ENCODE measurements at regions not wholly inside any gene's neighbourhood (a gene's known extent, or its start where the extent isn't known, plus 50 kb on each side); places are given as distances from the start of the nearest gene placed in this dataset.

GRCh38 chr14:42079911-42080310, 473.2 kb downstream of the LRFN5 start:
- Histone ChIP-seq H3K9me3 (ENCODE audit: low read length) (no peaks in the 10 kb centered on the region), H3K27me3 (ENCODE audit: insufficient read depth, low read length) (no peaks in the 10 kb centered on the region), H3K36me3 (ENCODE audit: insufficient read depth, low read length) (no peaks in the 10 kb centered on the region), H2AFZ (ENCODE audit: low read depth, low read length) (no peak overlapping the region), H3K4me1 (ENCODE audit: insufficient read depth, low read length) (no peaks in the 10 kb centered on the region), H3K4me3 (ENCODE audit: low read length) (no peak overlapping the region)

DNA sequence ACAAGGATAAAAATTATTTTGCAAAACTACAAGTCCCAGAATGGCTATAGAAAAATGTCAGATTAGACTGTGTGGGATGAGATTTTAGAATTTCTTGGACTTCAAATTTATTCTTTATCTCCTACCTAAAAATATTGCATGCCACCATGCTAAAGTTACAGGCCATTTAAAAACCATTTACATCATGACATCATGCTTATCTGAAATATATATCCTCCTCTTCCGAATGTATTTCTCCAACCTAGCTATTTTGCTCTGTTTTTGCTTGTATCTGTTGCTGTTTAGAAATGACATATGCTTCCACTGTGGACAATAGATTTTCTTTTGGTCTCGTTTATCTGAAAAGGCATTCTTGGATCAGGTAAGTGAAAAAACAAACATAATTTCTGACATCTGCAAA, 471.7 kb downstream of the LRFN5 start:
- no peak overlapping the region for H2AFZ ChIP-seq (ENCODE audit: low read depth, low read length)
- no peaks in the 10 kb centered on the region for H3K27me3 ChIP-seq (ENCODE audit: insufficient read depth, low read length)
- H3K36me3 ChIP-seq (ENCODE audit: insufficient read depth, low read length) = no peaks in the 10 kb centered on the region
- no peak overlapping the region for H3K4me3 ChIP-seq (ENCODE audit: low read length)
- H3K4me1 ChIP-seq (ENCODE audit: insufficient read depth, low read length) = no peaks in the 10 kb centered on the region
- H3K9me3 ChIP-seq (ENCODE audit: low read length) = no peaks in the 10 kb centered on the region

GRCh38 chr14:42070031-42070430, 463.4 kb downstream of the LRFN5 start:
- H3K4me1 ChIP-seq (ENCODE audit: insufficient read depth, low read length) = no peaks in the 10 kb centered on the region
- no peaks in the 10 kb centered on the region for H3K36me3 ChIP-seq (ENCODE audit: insufficient read depth, low read length)
- no peak overlapping the region for H2AFZ ChIP-seq (ENCODE audit: low read depth, low read length)
- no peaks in the 10 kb centered on the region for H3K9me3 ChIP-seq (ENCODE audit: low read length)
- no peaks in the 10 kb centered on the region for H3K27me3 ChIP-seq (ENCODE audit: insufficient read depth, low read length)
- H3K4me3 ChIP-seq (ENCODE audit: low read length) = no peak overlapping the region

- H3K27me3 ChIP-seq (ENCODE audit: insufficient read depth, low read length) = no peaks in the 10 kb centered on the region
- no peak overlapping the region for H2AFZ ChIP-seq (ENCODE audit: low read depth, low read length)
- H3K36me3 ChIP-seq (ENCODE audit: insufficient read depth, low read length) = no peaks in the 10 kb centered on the region
- H3K9me3 ChIP-seq (ENCODE audit: low read length) = no peaks in the 10 kb centered on the region
- H3K4me3 ChIP-seq (ENCODE audit: low read length) = no peak overlapping the region
- H3K4me1 ChIP-seq (ENCODE audit: insufficient read depth, low read length) = no peaks in the 10 kb centered on the region
Observed at GRCh38 chr14:42057111-42057510, 450.4 kb downstream of the LRFN5 start.

- Histone ChIP-seq H3K4me1 (ENCODE audit: insufficient read depth, low read length) (no peaks in the 10 kb centered on the region), H2AFZ (ENCODE audit: low read depth, low read length) (no peak overlapping the region), H3K36me3 (ENCODE audit: insufficient read depth, low read length) (no peaks in the 10 kb centered on the region), H3K9me3 (ENCODE audit: low read length) (no peaks in the 10 kb centered on the region), H3K4me3 (ENCODE audit: low read length) (no peak overlapping the region), H3K27me3 (ENCODE audit: insufficient read depth, low read length) (no peaks in the 10 kb centered on the region)
Observed at GRCh38 chr14:42047421-42048055, 440.9 kb downstream of the LRFN5 start.

- Histone ChIP-seq H3K9me3 (ENCODE audit: low read length) (no peaks in the 10 kb centered on the region), H3K36me3 (ENCODE audit: insufficient read depth, low read length) (no peaks in the 10 kb centered on the region), H3K27me3 (ENCODE audit: insufficient read depth, low read length) (no peaks in the 10 kb centered on the region), H2AFZ (ENCODE audit: low read depth, low read length) (no peak overlapping the region), H3K4me1 (ENCODE audit: insufficient read depth, low read length) (no peaks in the 10 kb centered on the region), H3K4me3 (ENCODE audit: low read length) (no peak overlapping the region)
Observed at GRCh38 chr14:42045383-42045782, 438.7 kb downstream of the LRFN5 start.

GRCh38 chr14:42028607-42029006, 421.9 kb downstream of the LRFN5 start:
- Histone ChIP-seq H3K9me3 (ENCODE audit: low read length) (no peaks in the 10 kb centered on the region), H3K4me3 (ENCODE audit: low read length) (no peak overlapping the region), H3K27me3 (ENCODE audit: insufficient read depth, low read length) (no peaks in the 10 kb centered on the region), H3K36me3 (ENCODE audit: insufficient read depth, low read length) (no peaks in the 10 kb centered on the region), H3K4me1 (ENCODE audit: insufficient read depth, low read length) (peaks cover 4% of the 10 kb centered on the region), H2AFZ (ENCODE audit: low read depth, low read length) (no peak overlapping the region)

GRCh38 chr14:42027271-42027670, 420.6 kb downstream of the LRFN5 start:
- peaks cover 4% of the 10 kb centered on the region for H3K4me1 ChIP-seq (ENCODE audit: insufficient read depth, low read length)
- H3K27me3 ChIP-seq (ENCODE audit: insufficient read depth, low read length) = no peaks in the 10 kb centered on the region
- H3K4me3 ChIP-seq (ENCODE audit: low read length) = no peak overlapping the region
- no peaks in the 10 kb centered on the region for H3K36me3 ChIP-seq (ENCODE audit: insufficient read depth, low read length)
- H2AFZ ChIP-seq (ENCODE audit: low read depth, low read length) = no peak overlapping the region
- no peaks in the 10 kb centered on the region for H3K9me3 ChIP-seq (ENCODE audit: low read length)

DNA sequence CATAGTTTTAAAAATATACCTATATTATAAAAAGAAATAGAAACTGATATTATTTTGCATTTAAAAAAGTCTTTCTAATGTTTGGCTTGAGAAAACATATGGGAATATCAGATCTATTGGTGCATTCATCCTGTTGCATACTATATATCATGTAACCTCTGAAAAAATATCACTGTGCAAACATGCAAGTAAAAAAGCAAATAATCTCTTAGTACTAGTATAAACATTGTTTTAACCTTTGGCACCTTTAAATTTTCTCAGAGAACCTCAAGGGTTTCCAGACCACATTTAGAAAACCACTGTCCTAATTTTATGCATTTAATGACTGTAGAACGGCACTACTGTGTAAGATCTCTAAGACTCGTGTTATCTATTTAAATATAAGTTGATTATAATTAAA, 416.8 kb downstream of the LRFN5 start:
- H3K9me3 ChIP-seq (ENCODE audit: low read length) = no peaks in the 10 kb centered on the region
- no peak overlapping the region for H3K4me3 ChIP-seq (ENCODE audit: low read length)

DNA sequence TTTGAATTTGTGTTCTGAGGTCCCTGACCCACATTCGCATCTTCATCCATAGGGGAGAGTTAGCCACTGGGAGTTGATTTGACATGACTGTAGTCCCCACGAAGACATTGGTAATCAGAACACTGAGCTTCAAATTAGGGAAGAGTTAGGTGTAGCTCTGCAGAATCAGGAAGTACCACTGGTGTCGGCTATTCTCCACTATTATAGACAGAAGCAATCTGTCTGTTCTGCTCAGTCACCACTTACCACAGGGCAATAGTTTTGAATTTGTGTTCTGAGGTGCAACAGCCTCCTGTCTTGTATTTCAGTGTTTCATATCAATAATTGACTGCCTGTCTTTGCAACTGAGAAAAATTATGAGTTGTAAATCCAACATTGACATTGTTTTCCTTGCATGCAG, 407.6 kb downstream of the LRFN5 start:
- no peaks in the 10 kb centered on the region for H3K36me3 ChIP-seq (ENCODE audit: insufficient read depth, low read length)
- H3K9me3 ChIP-seq (ENCODE audit: low read length) = no peaks in the 10 kb centered on the region
- no peak overlapping the region for H2AFZ ChIP-seq (ENCODE audit: low read depth, low read length)
- H3K4me3 ChIP-seq (ENCODE audit: low read length) = no peak overlapping the region
- H3K27me3 ChIP-seq (ENCODE audit: insufficient read depth, low read length) = no peaks in the 10 kb centered on the region
- H3K4me1 ChIP-seq (ENCODE audit: insufficient read depth, low read length) = no peaks in the 10 kb centered on the region

More for the DNA sequence above, 416.8 kb downstream of the LRFN5 start:
- Histone ChIP-seq H3K4me1 (ENCODE audit: insufficient read depth, low read length) (no peaks in the 10 kb centered on the region), H3K27me3 (ENCODE audit: insufficient read depth, low read length) (no peaks in the 10 kb centered on the region), H3K36me3 (ENCODE audit: insufficient read depth, low read length) (no peaks in the 10 kb centered on the region), H2AFZ (ENCODE audit: low read depth, low read length) (no peak overlapping the region)

DNA sequence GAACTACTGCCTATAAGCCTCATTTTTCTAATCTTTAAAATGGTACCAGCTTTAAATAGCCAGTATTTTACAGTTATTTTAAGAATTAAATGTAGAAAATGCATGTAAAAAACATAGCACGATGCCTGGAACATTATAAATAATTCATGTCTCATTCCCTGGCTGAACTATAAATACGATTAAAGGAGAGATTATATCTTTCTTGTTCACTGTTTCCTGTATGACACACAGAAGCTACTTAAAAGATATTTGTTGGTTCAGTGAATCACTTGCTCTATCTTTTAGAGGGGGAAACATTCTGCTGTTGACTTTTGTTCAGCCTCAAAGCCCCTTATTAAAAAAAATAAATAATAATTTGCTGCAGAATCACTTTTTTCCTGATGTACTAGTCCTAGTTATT, 406.9 kb downstream of the LRFN5 start:
- no peaks in the 10 kb centered on the region for H3K9me3 ChIP-seq (ENCODE audit: low read length)
- H3K4me1 ChIP-seq (ENCODE audit: insufficient read depth, low read length) = no peaks in the 10 kb centered on the region
- H2AFZ ChIP-seq (ENCODE audit: low read depth, low read length) = no peak overlapping the region
- no peaks in the 10 kb centered on the region for H3K36me3 ChIP-seq (ENCODE audit: insufficient read depth, low read length)
- H3K27me3 ChIP-seq (ENCODE audit: insufficient read depth, low read length) = no peaks in the 10 kb centered on the region
- no peak overlapping the region for H3K4me3 ChIP-seq (ENCODE audit: low read length)

DNA sequence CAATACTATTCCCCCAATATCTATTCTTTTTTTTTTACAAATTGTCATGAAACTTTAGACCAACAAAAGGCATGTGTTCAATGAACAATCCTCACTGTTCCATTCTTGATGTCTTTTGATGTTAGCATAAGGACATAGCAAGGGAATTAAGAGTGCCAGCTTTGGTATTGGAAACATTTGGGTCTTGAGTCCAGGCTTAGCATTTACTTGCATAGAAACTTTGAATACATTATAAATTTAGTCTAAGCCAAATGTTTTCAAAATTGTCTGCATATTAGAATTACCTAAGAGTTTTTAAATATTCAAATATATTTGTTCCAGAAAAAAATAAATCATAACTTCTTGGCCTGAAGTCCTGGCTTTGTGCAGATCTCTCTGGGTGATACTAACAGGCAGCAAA, 406.5 kb downstream of the LRFN5 start:
- H3K4me1 ChIP-seq (ENCODE audit: insufficient read depth, low read length) = no peaks in the 10 kb centered on the region
- no peaks in the 10 kb centered on the region for H3K36me3 ChIP-seq (ENCODE audit: insufficient read depth, low read length)
- H3K4me3 ChIP-seq (ENCODE audit: low read length) = no peak overlapping the region
- H3K9me3 ChIP-seq (ENCODE audit: low read length) = no peaks in the 10 kb centered on the region
- H2AFZ ChIP-seq (ENCODE audit: low read depth, low read length) = no peak overlapping the region
- no peaks in the 10 kb centered on the region for H3K27me3 ChIP-seq (ENCODE audit: insufficient read depth, low read length)

DNA sequence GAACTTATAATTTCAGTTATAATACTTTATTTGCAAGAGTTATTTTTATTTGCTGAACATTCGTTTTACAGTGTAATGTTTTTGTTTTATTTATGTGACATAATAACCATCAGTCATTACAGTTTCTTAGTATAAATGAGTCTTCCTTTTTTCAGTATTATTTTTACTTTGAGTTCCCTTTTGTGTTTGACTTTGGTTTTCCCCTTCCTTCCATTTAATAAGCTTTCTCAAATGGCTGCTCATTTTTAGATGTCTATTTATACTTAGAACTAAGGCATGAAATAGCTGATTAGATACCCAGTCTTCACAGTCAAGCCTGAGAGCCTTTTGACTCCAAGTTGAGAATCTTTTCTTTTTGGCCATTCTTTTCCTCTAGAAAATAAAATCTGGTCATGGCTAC, 404.5 kb downstream of the LRFN5 start:
- no peaks in the 10 kb centered on the region for H3K4me1 ChIP-seq (ENCODE audit: insufficient read depth, low read length)
- H3K27me3 ChIP-seq (ENCODE audit: insufficient read depth, low read length) = no peaks in the 10 kb centered on the region
- H3K9me3 ChIP-seq (ENCODE audit: low read length) = no peaks in the 10 kb centered on the region
- no peak overlapping the region for H2AFZ ChIP-seq (ENCODE audit: low read depth, low read length)
- no peaks in the 10 kb centered on the region for H3K36me3 ChIP-seq (ENCODE audit: insufficient read depth, low read length)
- H3K4me3 ChIP-seq (ENCODE audit: low read length) = no peak overlapping the region

DNA sequence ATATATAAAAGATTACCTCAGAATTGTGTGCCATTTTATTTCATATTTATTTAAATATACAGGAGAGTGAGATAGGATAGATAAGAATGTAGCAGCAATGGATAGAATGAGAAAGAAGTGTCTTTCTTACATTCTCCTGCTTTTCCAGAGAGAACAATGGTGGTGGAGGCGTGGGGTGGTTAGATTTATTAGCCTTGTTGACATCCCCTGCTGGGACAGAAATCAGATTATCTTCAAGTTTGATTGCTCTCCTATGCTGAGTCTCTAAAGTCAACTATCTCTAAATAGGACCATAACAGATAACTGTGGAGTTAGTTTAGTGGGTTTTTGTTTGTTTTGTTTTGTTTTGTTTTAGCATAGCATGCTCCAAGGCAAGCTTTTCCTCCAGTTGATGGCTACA, 397.6 kb downstream of the LRFN5 start:
- Histone ChIP-seq H2AFZ (ENCODE audit: low read depth, low read length) (no peak overlapping the region), H3K36me3 (ENCODE audit: insufficient read depth, low read length) (no peaks in the 10 kb centered on the region)

More for the DNA sequence above, 397.6 kb downstream of the LRFN5 start:
- no peaks in the 10 kb centered on the region for H3K27me3 ChIP-seq (ENCODE audit: insufficient read depth, low read length)
- no peaks in the 10 kb centered on the region for H3K9me3 ChIP-seq (ENCODE audit: low read length)
- H3K4me3 ChIP-seq (ENCODE audit: low read length) = no peak overlapping the region
- no peaks in the 10 kb centered on the region for H3K4me1 ChIP-seq (ENCODE audit: insufficient read depth, low read length)

Measured in neuron (in vitro differentiated cells).